Endothelial cell (in vitro differentiated cells): ENCODE measurements at regions not wholly inside any gene's neighbourhood (a gene's known extent, or its start where the extent isn't known, plus 50 kb on each side); places are given as distances from the start of the nearest gene placed in this dataset.

Source experiments
- DNase-seq: peaks from one replicate; pipeline ENCODE4 v3.0.0; 2021; ENCODE audit warnings: low spot score
- H3K27ac Mint-ChIP-seq: one replicate; pipeline ENCODE4 v1.8.0; 2021; ENCODE audit warnings: mixed read lengths, inconsistent platforms; ENCODE audit not compliant: unreplicated experiment
- H3K27me3 Mint-ChIP-seq: one replicate; pipeline ENCODE4 v1.8.0; 2021; ENCODE audit warnings: mild to moderate bottlenecking, moderate library complexity, mixed read lengths, inconsistent platforms; ENCODE audit not compliant: unreplicated experiment
- H3K36me3 Mint-ChIP-seq: one replicate; pipeline ENCODE4 v1.8.0; 2021; ENCODE audit warnings: mild to moderate bottlenecking, low read depth, mixed read lengths, inconsistent platforms; ENCODE audit not compliant: unreplicated experiment
- H3K4me1 Mint-ChIP-seq: one replicate; pipeline ENCODE4 v1.8.0; 2021; ENCODE audit warnings: mild to moderate bottlenecking, mixed read lengths, inconsistent platforms; ENCODE audit not compliant: unreplicated experiment
- H3K4me3 Mint-ChIP-seq: one replicate; pipeline ENCODE4 v1.8.0; 2021; ENCODE audit warnings: mild to moderate bottlenecking, mixed read lengths, inconsistent platforms; ENCODE audit not compliant: unreplicated experiment
- H3K9me3 Mint-ChIP-seq: one replicate; pipeline ENCODE4 v1.8.0; 2021; ENCODE audit warnings: mixed read lengths, inconsistent platforms; ENCODE audit not compliant: unreplicated experiment
- CTCF ChIP-seq: fragments of 200-600 bp; sonication (generic); IDR thresholded peaks from one replicate; pipeline ENCODE4 v1.5.0; 2021; ENCODE audit warnings: antibody characterized with exemption; ENCODE audit not compliant: unreplicated experiment

DNA sequence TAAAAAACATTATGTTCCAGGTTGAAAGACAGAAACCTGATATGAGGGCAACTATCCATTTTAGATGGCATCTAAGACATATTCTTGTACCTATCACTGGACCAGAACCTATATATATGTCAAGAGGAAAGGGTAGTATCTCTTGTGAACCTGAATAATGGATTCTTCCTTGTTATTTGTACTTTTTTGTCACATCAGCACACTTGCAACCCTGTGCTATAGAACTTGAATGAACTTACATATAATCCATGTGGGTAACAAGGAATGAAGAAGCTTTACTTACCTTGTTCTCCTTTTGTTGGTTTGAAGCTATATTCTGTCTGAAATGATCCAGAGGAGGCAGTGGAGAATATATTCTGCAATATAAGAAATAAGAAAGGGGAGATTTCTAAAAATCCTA, 483.7 kb upstream of the ATXN8OS start:
- no peak overlapping the region for H3K27ac Mint-ChIP-seq
- no peaks in the 10 kb centered on the region for H3K9me3 Mint-ChIP-seq
- H3K4me1 Mint-ChIP-seq = no peaks in the 10 kb centered on the region
- H3K27me3 Mint-ChIP-seq = peaks cover 2% of the 10 kb centered on the region
- H3K4me3 Mint-ChIP-seq = no peak overlapping the region
- TF ChIP-seq CTCF = no peak
- DNase-seq = no peak
- H3K36me3 Mint-ChIP-seq = no peaks in the 10 kb centered on the region

GRCh38 chr13:69619651-69620050, 488.0 kb upstream of the ATXN8OS start:
- DNase-seq = no peak
- no peak overlapping the region for H3K4me3 Mint-ChIP-seq
- H3K27me3 Mint-ChIP-seq = peaks cover 2% of the 10 kb centered on the region
- H3K9me3 Mint-ChIP-seq = no peaks in the 10 kb centered on the region
- H3K36me3 Mint-ChIP-seq = no peaks in the 10 kb centered on the region
- H3K4me1 Mint-ChIP-seq = no peaks in the 10 kb centered on the region
- TF ChIP-seq CTCF = no peak
- no peak overlapping the region for H3K27ac Mint-ChIP-seq

DNA sequence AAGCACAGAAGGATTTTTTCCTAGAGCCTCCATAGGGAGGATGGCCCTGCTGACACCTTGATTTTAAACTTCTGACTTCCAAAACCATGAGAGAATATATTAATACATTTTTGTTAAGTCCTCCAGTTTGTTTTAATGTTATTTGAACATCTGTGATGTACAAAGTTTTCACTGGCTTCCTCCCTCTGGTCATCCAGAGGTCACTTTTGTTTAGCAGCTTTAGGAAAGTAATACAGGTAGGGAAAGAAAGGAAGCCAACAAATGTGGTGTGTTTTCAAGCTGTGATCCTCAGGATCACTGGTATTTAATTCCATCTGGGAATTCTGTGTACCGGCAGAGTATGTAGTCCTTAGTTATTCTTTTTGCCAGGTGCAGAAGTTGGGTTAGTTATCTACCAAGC, 488.8 kb upstream of the ATXN8OS start:
- DNase-seq = no peak
- H3K9me3 Mint-ChIP-seq = no peaks in the 10 kb centered on the region
- H3K27me3 Mint-ChIP-seq = peaks cover 2% of the 10 kb centered on the region
- no peak overlapping the region for H3K4me3 Mint-ChIP-seq
- no peaks in the 10 kb centered on the region for H3K36me3 Mint-ChIP-seq
- no peak for TF ChIP-seq CTCF
- H3K4me1 Mint-ChIP-seq = no peaks in the 10 kb centered on the region
- H3K27ac Mint-ChIP-seq = no peak overlapping the region

DNA sequence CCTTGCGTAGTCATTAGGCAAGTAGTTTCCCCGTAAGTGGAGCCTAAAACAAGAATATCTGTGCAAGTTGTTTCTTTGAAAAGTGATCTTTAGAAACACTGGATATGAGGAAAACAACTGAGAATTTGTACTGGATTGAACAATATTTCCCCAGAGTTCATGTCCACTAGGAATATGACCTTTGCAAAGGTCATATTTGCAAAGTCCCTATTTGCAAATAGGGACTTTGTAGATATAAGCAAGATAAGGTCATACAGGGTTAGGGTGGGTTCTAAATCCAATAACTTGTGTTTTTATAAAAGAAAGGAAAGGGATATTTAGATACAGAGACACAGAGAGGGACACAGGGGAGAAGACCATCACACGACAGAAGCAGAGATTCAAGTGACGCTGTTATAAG, 489.2 kb upstream of the ATXN8OS start:
- Mint-ChIP-seq H3K36me3 (no peaks in the 10 kb centered on the region), H3K4me1 (no peaks in the 10 kb centered on the region), H3K27me3 (peaks cover 2% of the 10 kb centered on the region), H3K4me3 (no peak overlapping the region), H3K9me3 (no peaks in the 10 kb centered on the region), H3K27ac (no peak overlapping the region)
- DNase-seq = no peak
- no peak for TF ChIP-seq CTCF

GRCh38 chr13:69617587-69617986, 490.0 kb upstream of the ATXN8OS start:
- Mint-ChIP-seq H3K27me3 (peaks cover 2% of the 10 kb centered on the region), H3K36me3 (no peaks in the 10 kb centered on the region), H3K9me3 (no peaks in the 10 kb centered on the region), H3K4me1 (no peaks in the 10 kb centered on the region), H3K4me3 (no peak overlapping the region), H3K27ac (no peak overlapping the region)
- DNase-seq = no peak
- TF ChIP-seq CTCF = no peak
